GM21723 (cell line): ENCODE measurements at regions not wholly inside any gene's neighbourhood (a gene's known extent, or its start where the extent isn't known, plus 50 kb on each side); places are given as distances from the start of the nearest gene placed in this dataset.
"Not testable (repeated sequence)": the region's sequence is repeated elsewhere in the genome, so short reads cannot be mapped to it uniquely, and the experiment has no call there.

Source experiments
- ATAC-seq: cut with Tn5 transposase; IDR thresholded peaks from one replicate; pipeline ENCODE4 v1.9.1; 2021; ENCODE audit warnings: mild to moderate bottlenecking, moderate library complexity; ENCODE audit not compliant: unreplicated experiment

DNA sequence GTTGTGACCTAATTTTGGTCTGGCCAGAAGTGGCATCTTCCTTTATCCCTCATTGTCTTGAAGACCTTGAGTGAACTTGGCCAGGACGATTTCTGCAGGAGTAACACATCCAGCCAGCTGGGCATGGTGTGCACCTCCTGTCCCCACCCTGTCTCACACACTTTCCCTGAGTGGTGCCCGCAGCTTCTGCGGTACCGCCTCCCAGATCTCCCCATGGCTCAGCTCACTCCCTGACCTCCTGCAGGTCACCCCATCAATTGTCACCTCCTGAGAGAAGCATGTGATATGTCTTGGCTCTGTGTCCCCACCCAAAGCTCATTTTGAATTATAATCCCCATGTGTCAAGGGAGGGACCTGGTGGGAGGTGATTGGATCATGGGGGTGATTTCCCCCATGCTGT lies 50.2 kb upstream of the TP53I11 start:
- no peak for ATAC-seq

DNA sequence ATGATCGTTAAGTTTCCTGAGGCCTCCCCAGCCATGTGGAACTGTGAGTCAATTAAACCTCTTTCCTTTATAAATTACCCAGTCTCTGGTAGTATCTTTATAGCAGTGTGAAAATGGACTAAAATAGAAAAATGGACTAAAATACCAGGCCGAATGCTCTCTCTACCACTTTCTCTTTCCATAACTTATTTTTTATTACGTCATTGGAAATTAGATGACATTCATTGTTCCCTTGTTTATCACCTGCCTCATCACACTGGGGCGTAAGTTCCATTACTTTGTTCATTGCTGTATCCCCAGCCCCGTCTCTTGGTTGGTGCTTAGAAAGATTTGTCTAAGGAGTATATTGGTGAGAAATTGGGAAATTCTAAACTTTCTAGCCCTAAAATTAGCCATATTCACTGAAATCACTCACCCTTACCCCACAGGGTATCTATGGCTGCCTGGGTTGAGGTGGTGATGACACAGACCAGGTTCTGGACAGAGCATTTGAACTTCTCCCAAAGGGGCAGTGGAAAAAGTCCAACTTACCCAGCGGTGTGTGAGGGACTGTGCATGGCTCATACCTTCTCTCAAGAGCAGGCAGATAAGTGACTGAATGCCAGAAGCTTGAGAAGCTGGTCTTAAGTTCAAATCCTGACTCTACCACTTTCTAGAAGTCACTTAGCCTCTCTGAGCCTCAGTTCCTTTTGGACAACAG lies 50.9 kb upstream of the TP53I11 start:
- no peak for ATAC-seq

- no peak for ATAC-seq
Measured at GRCh38 chr11:45005106-45005505, 54.4 kb upstream of the TP53I11 start.

DNA sequence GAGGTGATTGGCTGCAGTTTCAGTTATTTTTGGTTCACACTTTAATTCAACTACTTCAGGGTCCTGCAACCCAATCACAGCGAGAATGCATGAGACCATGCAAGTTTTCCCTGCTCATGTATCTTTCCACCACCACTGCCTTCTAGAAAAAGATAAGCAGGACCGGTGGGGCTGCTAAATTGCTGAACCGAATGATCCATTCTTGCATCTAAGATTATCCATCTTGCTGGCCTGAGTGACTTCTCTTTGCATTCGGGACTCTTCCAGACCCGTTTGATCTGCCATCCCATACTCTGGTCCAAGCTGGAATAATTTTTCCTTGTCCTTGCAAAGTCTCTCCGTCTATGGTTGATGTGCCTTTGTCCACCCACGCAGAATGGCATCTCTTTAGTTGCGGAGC lies 56.3 kb upstream of the TP53I11 start:
- no peak for ATAC-seq

- ATAC-seq, result not testable (repeated sequence)
Measured at GRCh38 chr11:45015983-45016382, 65.3 kb upstream of the TP53I11 start.

GRCh38 chr11:45016446-45016845 lies 65.8 kb upstream of the TP53I11 start:
- ATAC-seq, result not testable (repeated sequence)

DNA sequence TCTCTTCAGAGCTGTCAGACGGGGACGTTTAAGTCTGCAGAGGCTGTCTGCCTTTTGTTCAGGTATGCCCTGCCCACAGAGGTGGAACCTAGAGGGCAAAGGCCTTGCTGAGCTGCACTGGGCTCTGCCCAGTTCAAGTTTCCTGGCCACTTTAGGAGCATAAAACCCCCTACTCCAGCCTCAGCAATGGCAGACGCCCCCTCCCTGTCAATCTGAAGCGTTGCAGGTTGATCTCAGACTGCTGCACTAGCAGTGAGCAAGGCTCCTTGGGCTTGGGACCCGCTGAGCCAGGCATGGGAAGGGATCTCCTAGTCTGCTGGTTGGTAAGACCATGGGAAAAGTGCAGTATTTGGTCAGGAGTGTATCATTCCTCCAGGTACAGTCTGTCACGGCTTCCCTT lies 66.6 kb upstream of the TP53I11 start:
- no peak for ATAC-seq

- ATAC-seq, result no peak
Measured at GRCh38 chr11:45021001-45021400, 70.3 kb upstream of the TP53I11 start.

GRCh38 chr11:45021692-45022141 lies 71.0 kb upstream of the TP53I11 start:
- no peak for ATAC-seq

DNA sequence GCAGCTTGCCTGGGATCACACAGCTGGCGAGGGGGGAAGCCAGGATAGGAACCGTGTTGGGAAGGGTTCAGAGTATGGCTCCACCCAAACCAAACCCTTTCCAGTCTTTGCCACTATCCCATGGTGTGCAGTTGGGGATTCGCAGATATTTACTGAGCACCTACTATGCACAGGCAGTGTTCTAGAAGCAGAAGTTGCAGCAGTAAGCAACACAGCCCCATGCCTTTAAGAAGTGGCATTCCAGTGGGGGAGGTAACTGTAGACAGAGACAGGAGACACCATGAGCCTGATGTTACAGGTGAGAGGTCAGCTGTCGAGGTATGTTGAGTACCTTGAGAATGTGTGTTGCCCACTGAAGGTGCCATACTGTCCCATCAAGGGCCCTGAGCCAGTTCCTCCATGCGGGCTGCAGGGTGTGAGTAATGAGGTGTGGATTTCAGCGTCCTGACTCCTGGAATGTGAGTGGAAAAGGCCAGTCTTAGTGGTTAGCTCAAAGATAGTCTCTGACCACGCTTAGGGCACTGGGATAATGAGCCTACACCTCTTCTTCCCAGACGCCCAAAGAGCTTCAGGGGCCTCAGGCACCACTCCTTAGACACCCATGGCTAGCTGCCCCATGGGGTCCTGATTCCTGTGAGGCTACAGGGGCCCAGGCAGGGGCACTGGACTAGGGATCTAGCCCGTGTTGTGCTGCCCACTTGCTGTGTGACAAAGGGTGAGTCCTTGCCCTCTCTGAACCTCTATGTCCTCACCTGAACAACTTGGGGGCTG lies 71.8 kb upstream of the TP53I11 start:
- no peak for ATAC-seq

- no peak for ATAC-seq
Measured at GRCh38 chr11:45023065-45023365, 72.3 kb upstream of the TP53I11 start.

GRCh38 chr11:45024316-45024715 lies 73.6 kb upstream of the TP53I11 start:
- no peak for ATAC-seq

DNA sequence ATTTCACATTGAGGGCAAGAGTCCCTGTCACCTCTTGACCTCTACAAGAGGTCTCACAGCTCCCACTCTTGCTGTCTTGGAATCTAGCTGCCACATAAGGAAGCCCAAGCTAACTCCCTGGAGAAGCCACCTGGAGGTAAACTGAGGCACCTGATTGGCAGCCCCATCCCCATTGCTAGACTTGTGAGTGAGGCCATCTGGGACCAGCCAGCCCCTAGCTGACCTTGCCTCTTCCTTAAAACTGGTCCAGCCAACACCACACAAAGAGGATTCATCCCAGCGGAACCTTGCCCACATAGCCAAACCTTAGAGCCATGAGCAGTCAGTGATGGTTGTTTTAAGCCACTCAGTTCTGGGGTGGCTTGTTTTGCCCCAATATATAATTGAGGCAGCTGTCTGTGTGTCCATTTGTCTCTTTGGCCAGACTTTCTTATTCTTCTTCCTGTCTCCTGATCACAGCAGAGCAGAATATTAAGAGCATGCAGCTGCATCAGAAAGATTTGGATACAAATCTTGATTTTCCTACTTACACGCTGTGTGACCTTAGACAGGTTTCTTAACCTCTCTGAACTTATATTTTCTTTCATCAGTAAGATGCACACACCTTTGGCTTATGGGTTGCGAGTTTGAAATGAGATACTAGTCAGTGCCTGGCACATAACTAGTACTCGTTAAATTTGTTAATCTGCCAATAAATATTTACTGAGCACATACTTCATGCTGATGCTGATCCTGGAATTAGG lies 74.3 kb upstream of the TP53I11 start:
- ATAC-seq, result no peak

GRCh38 chr11:45025716-45026492 lies 75.2 kb upstream of the TP53I11 start:
- ATAC-seq, result peak; percentile 68

DNA sequence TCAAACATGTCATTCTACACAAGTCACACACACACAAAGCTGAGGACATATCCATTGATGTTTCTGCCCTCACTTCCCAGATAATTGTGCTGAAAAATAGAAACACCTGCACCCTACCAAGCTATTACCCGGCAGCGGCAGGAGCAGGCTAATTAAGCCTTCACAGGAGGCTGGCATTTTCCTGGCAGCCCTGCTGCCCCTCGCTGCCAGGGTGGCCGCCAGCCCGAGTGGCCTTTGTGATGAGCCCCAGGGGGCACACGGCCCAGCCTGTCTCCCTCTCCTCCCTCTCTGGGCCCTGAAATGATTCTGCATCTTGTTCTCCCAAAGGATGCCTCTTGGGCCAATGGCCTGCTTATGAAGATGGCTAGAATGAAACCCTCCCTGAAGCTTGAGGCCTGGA lies 76.2 kb upstream of the TP53I11 start:
- ATAC-seq, result no peak

- ATAC-seq, result no peak
Measured at GRCh38 chr11:45027312-45027711, 76.6 kb upstream of the TP53I11 start.

- ATAC-seq, result no peak
Measured at GRCh38 chr11:45028911-45029682, 78.4 kb upstream of the TP53I11 start.

DNA sequence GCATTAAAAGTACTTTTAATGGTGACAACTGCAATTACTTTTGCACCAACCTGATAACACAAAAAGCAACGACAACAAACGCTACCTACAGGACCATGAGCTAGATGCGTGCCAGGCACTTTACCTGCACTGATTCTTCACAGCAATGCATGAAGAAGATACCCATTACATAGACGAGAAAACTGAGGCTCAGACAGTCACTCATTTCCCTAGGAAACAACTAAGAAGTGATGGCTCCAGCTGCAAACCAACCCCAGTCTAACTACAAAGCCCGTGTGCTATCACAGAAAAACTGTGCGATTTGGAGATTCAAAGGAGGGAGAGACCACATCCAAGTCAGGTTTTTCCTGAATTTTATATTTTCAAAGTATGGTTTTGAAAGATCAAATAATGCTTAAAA lies 80.1 kb upstream of the TP53I11 start:
- ATAC-seq, result no peak

- peak; percentile 94 for ATAC-seq
Measured at GRCh38 chr11:45031912-45032519, 81.3 kb upstream of the TP53I11 start.

DNA sequence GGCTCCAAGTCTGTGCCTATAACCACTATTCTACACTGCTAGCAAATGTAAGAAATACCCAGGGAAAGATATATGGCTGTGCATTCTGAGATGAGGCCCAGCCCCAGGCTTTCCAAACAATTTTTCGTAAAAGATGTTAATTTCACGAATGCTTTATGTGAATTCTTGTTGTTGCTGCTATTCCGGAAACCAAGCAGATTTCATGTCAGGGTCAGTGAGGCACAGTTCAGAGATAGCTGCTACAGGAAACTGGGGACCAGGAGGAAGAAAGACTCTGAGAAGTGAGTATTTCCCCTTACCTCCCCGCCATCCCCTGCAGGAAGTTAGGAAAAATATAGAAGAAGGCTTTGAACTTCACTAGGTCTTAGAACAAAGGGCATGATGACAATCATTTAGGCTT lies 84.7 kb upstream of the TP53I11 start:
- ATAC-seq, result no peak
